ENCODE measurements at regions not wholly inside any gene's neighbourhood (a gene's known extent, or its start where the extent isn't known, plus 50 kb on each side); places are given as distances from the start of the nearest gene placed in this dataset.
"Not testable (repeated sequence)": the region's sequence is repeated elsewhere in the genome, so short reads cannot be mapped to it uniquely, and the experiment has no call there.

- Histone ChIP-seq H4K20me1 (ENCODE audit: insufficient read depth) (no peaks in the 10 kb centered on the region), H3K4me1 (ENCODE audit: control insufficient read depth in 1 of 2, insufficient read depth in 2 of 2, low read length in 2 of 2) (no peaks in the 10 kb centered on the region), H3K4me3 (replicated peaks in 1 of 2; ENCODE audit: low read depth in 1 of 2, low read length in 2 of 2) (no peak overlapping the region), H3K79me2 (ENCODE audit: insufficient read depth, low read length) (no peaks in the 10 kb centered on the region), H2AFZ (ENCODE audit: low read depth, low read length, poor library complexity, severe bottlenecking) (no peak overlapping the region), H3K4me2 (ENCODE audit: low read length) (no peak overlapping the region), H3K9me3 (ENCODE audit: control insufficient read depth in 1 of 2, insufficient read depth in 1 of 2, low read depth in 1 of 2, low read length in 2 of 2) (peaks cover 0 to 6% of the 10 kb centered on the region in 2 experiments; a peak in 1 of 4 replicates), H3K36me3 (ENCODE audit: control insufficient read depth in 1 of 2, insufficient read depth in 2 of 2, low read length in 2 of 2) (no peaks in the 10 kb centered on the region), H3K27ac (ENCODE audit: low read depth, low read length) (no peak overlapping the region), H3K9ac (ENCODE audit: low read length) (no peak overlapping the region), H3K27me3 (ENCODE audit: insufficient read depth, low read length) (no peaks in the 10 kb centered on the region), H3K9me2 (ENCODE audit: insufficient read depth) (no peaks in the 10 kb centered on the region)
- ATAC-seq (no peak), DNase-seq (ENCODE audit: low read depth, low spot score) (no peak)
- POLR2A ChIA-PET, result no interaction called here
- intact Hi-C loops (cut with micrococcal nuclease), result no loop called here
- RAD21 ChIA-PET (ENCODE audit: low non-redundant PET in 1 of 2, low total read pairs in 2 of 2, uncharacterized antibody in 2 of 2, unreplicated experiment in 2 of 2), result no interaction called here
- BruUV-seq (replicated peaks), result no TSS peak
- CTCF ChIA-PET, result no interaction called here
- TF ChIP-seq, protein P1, sequence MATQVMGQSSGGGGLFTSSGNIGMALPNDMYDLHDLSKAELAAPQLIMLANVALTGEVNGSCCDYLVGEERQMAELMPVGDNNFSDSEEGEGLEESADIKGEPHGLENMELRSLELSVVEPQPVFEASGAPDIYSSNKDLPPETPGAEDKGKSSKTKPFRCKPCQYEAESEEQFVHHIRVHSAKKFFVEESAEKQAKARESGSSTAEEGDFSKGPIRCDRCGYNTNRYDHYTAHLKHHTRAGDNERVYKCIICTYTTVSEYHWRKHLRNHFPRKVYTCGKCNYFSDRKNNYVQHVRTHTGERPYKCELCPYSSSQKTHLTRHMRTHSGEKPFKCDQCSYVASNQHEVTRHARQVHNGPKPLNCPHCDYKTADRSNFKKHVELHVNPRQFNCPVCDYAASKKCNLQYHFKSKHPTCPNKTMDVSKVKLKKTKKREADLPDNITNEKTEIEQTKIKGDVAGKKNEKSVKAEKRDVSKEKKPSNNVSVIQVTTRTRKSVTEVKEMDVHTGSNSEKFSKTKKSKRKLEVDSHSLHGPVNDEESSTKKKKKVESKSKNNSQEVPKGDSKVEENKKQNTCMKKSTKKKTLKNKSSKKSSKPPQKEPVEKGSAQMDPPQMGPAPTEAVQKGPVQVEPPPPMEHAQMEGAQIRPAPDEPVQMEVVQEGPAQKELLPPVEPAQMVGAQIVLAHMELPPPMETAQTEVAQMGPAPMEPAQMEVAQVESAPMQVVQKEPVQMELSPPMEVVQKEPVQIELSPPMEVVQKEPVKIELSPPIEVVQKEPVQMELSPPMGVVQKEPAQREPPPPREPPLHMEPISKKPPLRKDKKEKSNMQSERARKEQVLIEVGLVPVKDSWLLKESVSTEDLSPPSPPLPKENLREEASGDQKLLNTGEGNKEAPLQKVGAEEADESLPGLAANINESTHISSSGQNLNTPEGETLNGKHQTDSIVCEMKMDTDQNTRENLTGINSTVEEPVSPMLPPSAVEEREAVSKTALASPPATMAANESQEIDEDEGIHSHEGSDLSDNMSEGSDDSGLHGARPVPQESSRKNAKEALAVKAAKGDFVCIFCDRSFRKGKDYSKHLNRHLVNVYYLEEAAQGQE (IDR thresholded peaks at IDR 0.05; ENCODE audit: low read depth), result no peak
Observed at GRCh38 chr15:45871121-45871855, 236.5 kb downstream of the SQOR start.

DNA sequence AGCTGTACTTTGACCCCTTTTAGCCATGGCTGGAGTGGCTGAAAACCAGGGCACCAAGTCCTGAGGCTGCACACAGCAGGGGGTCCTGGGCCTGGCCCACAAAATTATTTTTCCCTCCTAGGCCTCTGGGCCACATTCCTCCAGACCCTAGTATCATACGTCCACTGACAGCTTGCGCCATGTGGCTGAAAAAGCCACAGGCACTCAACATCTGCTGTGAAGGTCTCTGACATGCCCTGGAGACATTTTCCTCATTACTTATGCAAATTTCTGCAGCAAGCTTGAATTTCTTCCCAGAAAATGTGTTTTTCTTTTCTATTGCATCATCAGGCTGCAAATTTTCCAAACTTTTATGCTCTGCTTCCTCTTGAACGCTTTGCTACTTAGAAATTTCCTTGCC, 239.0 kb downstream of the SQOR start:
- Histone ChIP-seq H3K4me3 (replicated peaks in 1 of 2; ENCODE audit: low read depth in 1 of 2, low read length in 2 of 2) (no peak overlapping the region), H3K27ac (ENCODE audit: low read depth, low read length) (no peak overlapping the region), H3K36me3 (ENCODE audit: control insufficient read depth in 1 of 2, insufficient read depth in 2 of 2, low read length in 2 of 2) (no peaks in the 10 kb centered on the region), H3K9me2 (ENCODE audit: insufficient read depth) (no peaks in the 10 kb centered on the region), H3K4me1 (ENCODE audit: control insufficient read depth in 1 of 2, insufficient read depth in 2 of 2, low read length in 2 of 2) (no peaks in the 10 kb centered on the region), H3K27me3 (ENCODE audit: insufficient read depth, low read length) (no peaks in the 10 kb centered on the region), H3K4me2 (ENCODE audit: low read length) (no peak overlapping the region), H3K9ac (ENCODE audit: low read length) (no peak overlapping the region), H2AFZ (ENCODE audit: low read depth, low read length, poor library complexity, severe bottlenecking) (no peak overlapping the region), H3K79me2 (ENCODE audit: insufficient read depth, low read length) (no peaks in the 10 kb centered on the region), H4K20me1 (ENCODE audit: insufficient read depth) (no peaks in the 10 kb centered on the region), H3K9me3 (ENCODE audit: control insufficient read depth in 1 of 2, insufficient read depth in 1 of 2, low read depth in 1 of 2, low read length in 2 of 2) (peaks cover 0 to 6% of the 10 kb centered on the region in 2 experiments; a peak in 1 of 4 replicates)
- RAD21 ChIA-PET (ENCODE audit: low non-redundant PET in 1 of 2, low total read pairs in 2 of 2, uncharacterized antibody in 2 of 2, unreplicated experiment in 2 of 2), result no interaction called here
- CTCF ChIA-PET, result no interaction called here
- POLR2A ChIA-PET, result no interaction called here
- TF ChIP-seq, protein P2, sequence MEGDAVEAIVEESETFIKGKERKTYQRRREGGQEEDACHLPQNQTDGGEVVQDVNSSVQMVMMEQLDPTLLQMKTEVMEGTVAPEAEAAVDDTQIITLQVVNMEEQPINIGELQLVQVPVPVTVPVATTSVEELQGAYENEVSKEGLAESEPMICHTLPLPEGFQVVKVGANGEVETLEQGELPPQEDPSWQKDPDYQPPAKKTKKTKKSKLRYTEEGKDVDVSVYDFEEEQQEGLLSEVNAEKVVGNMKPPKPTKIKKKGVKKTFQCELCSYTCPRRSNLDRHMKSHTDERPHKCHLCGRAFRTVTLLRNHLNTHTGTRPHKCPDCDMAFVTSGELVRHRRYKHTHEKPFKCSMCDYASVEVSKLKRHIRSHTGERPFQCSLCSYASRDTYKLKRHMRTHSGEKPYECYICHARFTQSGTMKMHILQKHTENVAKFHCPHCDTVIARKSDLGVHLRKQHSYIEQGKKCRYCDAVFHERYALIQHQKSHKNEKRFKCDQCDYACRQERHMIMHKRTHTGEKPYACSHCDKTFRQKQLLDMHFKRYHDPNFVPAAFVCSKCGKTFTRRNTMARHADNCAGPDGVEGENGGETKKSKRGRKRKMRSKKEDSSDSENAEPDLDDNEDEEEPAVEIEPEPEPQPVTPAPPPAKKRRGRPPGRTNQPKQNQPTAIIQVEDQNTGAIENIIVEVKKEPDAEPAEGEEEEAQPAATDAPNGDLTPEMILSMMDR (IDR thresholded peaks at IDR 0.05 in 2 of 3, conservative IDR thresholded peaks at IDR 0.05 in 1 of 3; ENCODE audit: borderline replicate concordance in 1 of 3, insufficient read depth in 1 of 3, low read depth in 2 of 3, low read length in 2 of 3), result no peak
- TF ChIP-seq SRF (IDR thresholded peaks at IDR 0.05; ENCODE audit: low read depth), result no peak
- no peak for TF ChIP-seq ZNF274 (IDR thresholded peaks at IDR 0.05; ENCODE audit: low read depth, low read length)
- DNase-seq (ENCODE audit: low read depth, low spot score) (no peak), ATAC-seq (no peak)
- intact Hi-C loops (cut with micrococcal nuclease), result no loop called here
- no TSS peak for BruUV-seq (replicated peaks)

DNA sequence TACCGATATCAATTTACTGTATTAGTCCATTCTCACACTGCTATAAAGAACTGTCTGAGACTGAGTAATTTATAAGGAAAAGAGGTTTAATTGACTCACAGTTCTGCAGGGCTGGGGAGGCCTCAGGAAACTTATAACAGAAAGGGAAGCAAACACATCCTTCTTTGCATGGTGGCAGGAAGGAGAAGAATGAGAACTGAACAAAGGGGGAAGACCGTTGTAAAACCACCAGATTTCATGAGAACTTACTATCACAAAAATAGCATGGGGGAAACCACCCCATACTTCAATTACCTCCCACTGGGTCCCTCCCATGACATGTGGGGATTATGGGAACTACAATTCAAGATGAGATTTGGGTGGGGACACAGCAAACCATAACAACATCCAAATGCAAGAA, 239.7 kb downstream of the SQOR start:
- H3K9me2 ChIP-seq (ENCODE audit: insufficient read depth); H3K36me3 ChIP-seq (ENCODE audit: control insufficient read depth in 1 of 2, insufficient read depth in 2 of 2, low read length in 2 of 2); H3K27me3 ChIP-seq (ENCODE audit: insufficient read depth, low read length); H3K4me3 ChIP-seq (replicated peaks in 1 of 2; ENCODE audit: low read depth in 1 of 2, low read length in 2 of 2); H4K20me1 ChIP-seq (ENCODE audit: insufficient read depth); BruUV-seq (replicated peaks); H3K9ac ChIP-seq (ENCODE audit: low read length); H3K4me1 ChIP-seq (ENCODE audit: control insufficient read depth in 1 of 2, insufficient read depth in 2 of 2, low read length in 2 of 2); ATAC-seq; H3K4me2 ChIP-seq (ENCODE audit: low read length); intact Hi-C loops (cut with micrococcal nuclease); H3K79me2 ChIP-seq (ENCODE audit: insufficient read depth, low read length); CTCF ChIA-PET; POLR2A ChIA-PET; H3K9me3 ChIP-seq (ENCODE audit: control insufficient read depth in 1 of 2, insufficient read depth in 1 of 2, low read depth in 1 of 2, low read length in 2 of 2); RAD21 ChIA-PET (ENCODE audit: low non-redundant PET in 1 of 2, low total read pairs in 2 of 2, uncharacterized antibody in 2 of 2, unreplicated experiment in 2 of 2); H2AFZ ChIP-seq (ENCODE audit: low read depth, low read length, poor library complexity, severe bottlenecking); DNase-seq (ENCODE audit: low read depth, low spot score); H3K27ac ChIP-seq (ENCODE audit: low read depth, low read length): not testable (repeated sequence)

All from HCT116 (cell line).